Activated CD4-positive, alpha-beta T cell treated with anti-CD3 and anti-CD28 coated beads, Interleukin-2, amount 50 U/mL, for 48 hours (primary cell): ENCODE measurements at regions not wholly inside any gene's neighbourhood (a gene's known extent, or its start where the extent isn't known, plus 50 kb on each side); places are given as distances from the start of the nearest gene placed in this dataset.
"Not testable (repeated sequence)": the region's sequence is repeated elsewhere in the genome, so short reads cannot be mapped to it uniquely, and the experiment has no call there.

Source experiments
- DNase-seq, 2 experiments: peaks; one replicate each; pipeline ENCODE4 v3.0.0-alpha.2; 2020

- no peak for DNase-seq
These were observed 211.8 kb downstream of the TOMM20 start for GRCh38 chr1:234916840-234917239.

GRCh38 chr1:234915924-234916675 is 212.5 kb downstream of the TOMM20 start:
- no peak for DNase-seq

GRCh38 chr1:234914606-234915290 is 213.9 kb downstream of the TOMM20 start:
- no peak for DNase-seq

- no peak for DNase-seq
These were observed 214.9 kb downstream of the TOMM20 start for GRCh38 chr1:234913771-234914170.

- DNase-seq: no peak
These were observed 215.4 kb downstream of the TOMM20 start for GRCh38 chr1:234913278-234913649.

GRCh38 chr1:234912548-234913277 is 215.9 kb downstream of the TOMM20 start:
- DNase-seq: no peak

GRCh38 chr1:234911787-234912186 is 216.8 kb downstream of the TOMM20 start:
- no peak for DNase-seq

- DNase-seq: not testable (repeated sequence)
These were observed 217.5 kb downstream of the TOMM20 start for GRCh38 chr1:234911136-234911535.

- no peak for DNase-seq
These were observed 218.8 kb downstream of the TOMM20 start for GRCh38 chr1:234909851-234910250.

GRCh38 chr1:234909307-234909810 is 219.3 kb downstream of the TOMM20 start:
- no peak for DNase-seq

GRCh38 chr1:234908571-234908970 is 220.1 kb downstream of the TOMM20 start:
- DNase-seq: no peak

GRCh38 chr1:234907940-234908405 is 220.7 kb downstream of the TOMM20 start:
- DNase-seq: no peak

- DNase-seq: no peak
These were observed 221.3 kb downstream of the TOMM20 start for GRCh38 chr1:234907208-234907939.

- no peak for DNase-seq
These were observed 222.0 kb downstream of the TOMM20 start for GRCh38 chr1:234906654-234907053.

GRCh38 chr1:234902774-234903547 is 225.7 kb downstream of the TOMM20 start:
- no peak for DNase-seq

GRCh38 chr1:234901491-234902049 is 227.1 kb downstream of the TOMM20 start:
- DNase-seq: no peak

GRCh38 chr1:234900595-234900994 is 228.0 kb downstream of the TOMM20 start:
- DNase-seq: no peak

GRCh38 chr1:234899730-234900072 is 228.9 kb downstream of the TOMM20 start:
- no peak for DNase-seq

- no peak for DNase-seq
These were observed 229.5 kb downstream of the TOMM20 start for GRCh38 chr1:234899041-234899729.

GRCh38 chr1:234898455-234899033 is 230.1 kb downstream of the TOMM20 start:
- DNase-seq: no peak
